Neural crest cell (in vitro differentiated cells): ENCODE measurements at regions not wholly inside any gene's neighbourhood (a gene's known extent, or its start where the extent isn't known, plus 50 kb on each side); places are given as distances from the start of the nearest gene placed in this dataset.
"Not testable (repeated sequence)": the region's sequence is repeated elsewhere in the genome, so short reads cannot be mapped to it uniquely, and the experiment has no call there.

Experiments
- DNase-seq: peaks from one replicate; pipeline ENCODE4 v3.0.0; 2021; ENCODE audit warnings: low read depth, mixed read lengths, low spot score
- H3K27ac Mint-ChIP-seq: one replicate; pipeline ENCODE4 v1.8.0; 2021; ENCODE audit warnings: mild to moderate bottlenecking, mixed read lengths; ENCODE audit not compliant: unreplicated experiment
- H3K27me3 Mint-ChIP-seq: 2 replicates; pipeline ENCODE4 v1.8.0; 2021; ENCODE audit warnings: low read depth, mild to moderate bottlenecking, mixed read lengths
- H3K36me3 Mint-ChIP-seq: 2 replicates; pipeline ENCODE4 v1.8.0; 2021; ENCODE audit warnings: low read depth, mild to moderate bottlenecking, mixed read lengths
- H3K4me1 Mint-ChIP-seq: 2 replicates; pipeline ENCODE4 v1.8.0; 2021; ENCODE audit warnings: mixed read lengths
- H3K4me3 Mint-ChIP-seq: one replicate; pipeline ENCODE4 v1.8.0; 2021; ENCODE audit warnings: mild to moderate bottlenecking, mixed read lengths
- H3K9me3 Mint-ChIP-seq: 2 replicates; pipeline ENCODE4 v1.8.0; 2021; ENCODE audit warnings: mixed read lengths
- CTCF ChIP-seq: fragments of 200-600 bp; sonication (generic); conservative IDR thresholded peaks from 2 replicates; pipeline ENCODE4 v1.5.0; 2021; ENCODE audit warnings: antibody characterized with exemption, mild to moderate bottlenecking

DNA sequence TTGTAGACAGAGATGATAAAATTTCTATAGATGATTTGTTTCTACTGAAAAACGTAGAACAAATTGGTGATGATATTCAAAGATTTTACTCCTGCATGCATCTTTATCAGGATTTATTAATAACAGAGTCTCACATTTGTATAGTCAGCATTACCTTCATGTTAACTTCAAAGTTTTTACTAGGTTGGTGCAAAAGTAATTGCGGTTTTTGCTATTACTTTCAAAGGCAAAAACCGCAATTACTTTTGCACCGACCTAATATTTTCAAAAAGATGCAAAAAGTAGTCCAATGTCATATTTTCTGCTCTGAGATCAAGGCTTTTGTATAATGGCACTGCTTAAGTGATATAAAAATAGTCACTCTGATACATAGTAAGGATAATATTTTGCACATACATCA lies 536.4 kb upstream of the ADGRL3 start:
- H3K27me3 Mint-ChIP-seq = no peaks in the 10 kb centered on the region
- H3K9me3 Mint-ChIP-seq = peaks cover 6% of the 10 kb centered on the region
- no peaks in the 10 kb centered on the region for H3K4me1 Mint-ChIP-seq
- H3K27ac Mint-ChIP-seq = no peak overlapping the region
- H3K4me3 Mint-ChIP-seq = no peak overlapping the region
- DNase-seq = no peak
- H3K36me3 Mint-ChIP-seq = no peaks in the 10 kb centered on the region
- no peak for TF ChIP-seq CTCF

GRCh38 chr4:60682901-60683300 lies 517.2 kb upstream of the ADGRL3 start:
- H3K4me1 Mint-ChIP-seq = no peaks in the 10 kb centered on the region
- no peaks in the 10 kb centered on the region for H3K27me3 Mint-ChIP-seq
- no peak overlapping the region for H3K27ac Mint-ChIP-seq
- no peaks in the 10 kb centered on the region for H3K36me3 Mint-ChIP-seq
- TF ChIP-seq CTCF = no peak
- DNase-seq = no peak
- no peaks in the 10 kb centered on the region for H3K9me3 Mint-ChIP-seq
- no peak overlapping the region for H3K4me3 Mint-ChIP-seq

DNA sequence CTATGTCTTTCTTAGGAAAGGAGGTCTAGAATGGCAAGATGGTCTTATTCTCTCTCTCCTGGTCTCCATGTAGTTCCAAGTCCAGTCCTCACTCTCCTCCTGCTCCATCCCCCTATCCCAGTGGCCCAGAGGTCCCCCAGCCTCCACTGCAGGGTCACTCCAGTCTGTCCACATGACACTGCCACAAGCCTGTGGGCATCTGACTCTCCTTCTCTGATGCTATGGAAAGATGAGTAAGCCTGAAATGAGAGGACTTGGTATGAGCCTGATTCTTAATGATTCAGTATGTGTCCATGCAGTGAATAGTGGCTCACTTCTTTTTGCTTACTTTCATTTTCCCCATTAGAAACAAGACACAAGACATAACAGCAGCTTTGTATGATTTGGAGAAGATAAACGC lies 516.8 kb upstream of the ADGRL3 start:
- no peaks in the 10 kb centered on the region for H3K36me3 Mint-ChIP-seq
- peak overlapping the region; percentile 44 for H3K27ac Mint-ChIP-seq
- no peaks in the 10 kb centered on the region for H3K9me3 Mint-ChIP-seq
- H3K4me1 Mint-ChIP-seq = no peaks in the 10 kb centered on the region
- DNase-seq = no peak
- H3K4me3 Mint-ChIP-seq = no peak overlapping the region
- no peaks in the 10 kb centered on the region for H3K27me3 Mint-ChIP-seq
- TF ChIP-seq CTCF = no peak

DNA sequence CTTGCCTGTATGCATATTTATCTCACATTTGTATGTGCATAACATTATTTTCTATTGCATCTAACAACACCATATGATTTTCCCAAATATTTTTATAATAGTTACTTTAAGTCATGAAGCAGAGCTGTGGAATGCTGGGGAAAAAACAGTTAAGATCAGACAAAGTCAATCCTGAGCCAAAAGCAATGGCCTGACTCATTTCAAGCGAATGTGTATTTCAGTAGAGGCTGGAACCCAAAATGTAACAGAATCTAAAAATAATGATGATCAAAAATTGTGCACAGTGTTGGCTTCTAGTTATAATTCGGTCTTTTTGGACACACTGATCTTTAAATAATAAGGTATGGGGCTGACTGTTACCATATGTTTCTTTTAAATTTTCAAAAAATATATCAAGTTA lies 516.2 kb upstream of the ADGRL3 start:
- Mint-ChIP-seq H3K9me3 (no peaks in the 10 kb centered on the region), H3K4me1 (no peaks in the 10 kb centered on the region), H3K36me3 (no peaks in the 10 kb centered on the region), H3K27ac (no peak overlapping the region), H3K27me3 (no peaks in the 10 kb centered on the region), H3K4me3 (no peak overlapping the region)
- no peak for TF ChIP-seq CTCF
- no peak for DNase-seq

DNA sequence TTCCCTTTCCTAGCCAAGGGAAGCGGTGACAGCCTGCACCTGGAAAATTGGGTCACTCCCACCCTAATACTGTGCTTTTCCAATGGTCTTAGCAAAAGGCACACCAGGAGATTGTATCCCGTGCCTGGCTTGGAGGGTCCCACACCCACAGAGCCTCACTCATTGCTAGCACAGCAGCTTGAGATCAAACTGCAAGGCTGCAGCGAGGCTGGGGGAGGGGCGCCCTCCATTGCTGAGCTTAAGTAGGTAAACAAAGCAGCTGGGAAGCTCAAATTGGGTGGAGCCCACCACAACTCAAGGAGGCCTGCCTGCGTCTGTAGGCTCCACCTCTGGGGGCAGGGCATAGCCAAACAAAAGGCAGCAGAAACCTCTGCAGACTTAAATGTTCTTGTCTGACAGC lies 504.1 kb upstream of the ADGRL3 start:
- H3K27ac Mint-ChIP-seq, H3K4me3 Mint-ChIP-seq, H3K27me3 Mint-ChIP-seq, H3K36me3 Mint-ChIP-seq, H3K4me1 Mint-ChIP-seq, H3K9me3 Mint-ChIP-seq, DNase-seq: not testable (repeated sequence)

- Mint-ChIP-seq H3K27ac (no peak overlapping the region), H3K27me3 (no peaks in the 10 kb centered on the region), H3K4me1 (no peaks in the 10 kb centered on the region), H3K4me3 (no peak overlapping the region), H3K36me3 (no peaks in the 10 kb centered on the region), H3K9me3 (no peaks in the 10 kb centered on the region)
- no peak for TF ChIP-seq CTCF
- no peak for DNase-seq
These were observed 491.1 kb upstream of the ADGRL3 start for GRCh38 chr4:60709061-60709460.
